ENCODE measurements at regions not wholly inside any gene's neighbourhood (a gene's known extent, or its start where the extent isn't known, plus 50 kb on each side); places are given as distances from the start of the nearest gene placed in this dataset.

DNA sequence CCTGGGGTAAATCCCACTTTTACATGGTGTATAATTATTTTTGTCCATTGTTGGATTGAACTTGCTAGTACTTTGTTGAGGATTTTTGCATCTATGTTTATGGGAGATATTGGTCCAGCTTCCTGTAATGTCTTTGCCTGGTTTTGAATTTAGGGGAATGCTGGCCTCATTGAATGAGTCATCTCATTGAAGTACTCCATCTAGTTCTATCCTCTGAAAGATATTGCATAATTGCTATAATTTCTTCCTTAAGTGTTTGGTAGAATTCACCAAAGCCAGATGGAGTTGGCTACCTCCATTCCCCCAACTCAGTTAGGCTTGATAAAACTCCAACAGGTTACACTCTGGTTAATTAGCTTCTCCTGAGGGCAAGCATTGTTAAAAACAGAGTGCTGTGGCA is 237.4 kb upstream of the TGFBR2 start:
- TF ChIP-seq, protein P1, sequence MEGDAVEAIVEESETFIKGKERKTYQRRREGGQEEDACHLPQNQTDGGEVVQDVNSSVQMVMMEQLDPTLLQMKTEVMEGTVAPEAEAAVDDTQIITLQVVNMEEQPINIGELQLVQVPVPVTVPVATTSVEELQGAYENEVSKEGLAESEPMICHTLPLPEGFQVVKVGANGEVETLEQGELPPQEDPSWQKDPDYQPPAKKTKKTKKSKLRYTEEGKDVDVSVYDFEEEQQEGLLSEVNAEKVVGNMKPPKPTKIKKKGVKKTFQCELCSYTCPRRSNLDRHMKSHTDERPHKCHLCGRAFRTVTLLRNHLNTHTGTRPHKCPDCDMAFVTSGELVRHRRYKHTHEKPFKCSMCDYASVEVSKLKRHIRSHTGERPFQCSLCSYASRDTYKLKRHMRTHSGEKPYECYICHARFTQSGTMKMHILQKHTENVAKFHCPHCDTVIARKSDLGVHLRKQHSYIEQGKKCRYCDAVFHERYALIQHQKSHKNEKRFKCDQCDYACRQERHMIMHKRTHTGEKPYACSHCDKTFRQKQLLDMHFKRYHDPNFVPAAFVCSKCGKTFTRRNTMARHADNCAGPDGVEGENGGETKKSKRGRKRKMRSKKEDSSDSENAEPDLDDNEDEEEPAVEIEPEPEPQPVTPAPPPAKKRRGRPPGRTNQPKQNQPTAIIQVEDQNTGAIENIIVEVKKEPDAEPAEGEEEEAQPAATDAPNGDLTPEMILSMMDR (IDR thresholded peaks at IDR 0.05; ENCODE audit: insufficient read depth, low read length, missing control alignments), result no peak
- DNase-seq (ENCODE audit: low read depth, low spot score), result no peak
- H3K4me3 ChIP-seq (ENCODE audit: low read depth, low read length), result no peak overlapping the region
- ChIA-PET POLR2A (no interaction called here), CTCF (interaction anchor here (1.7 kb wide), 1 partner anchor 324 kb away, joined by 5 read pairs; no protein-coding TSS in a partner anchor)

DNA sequence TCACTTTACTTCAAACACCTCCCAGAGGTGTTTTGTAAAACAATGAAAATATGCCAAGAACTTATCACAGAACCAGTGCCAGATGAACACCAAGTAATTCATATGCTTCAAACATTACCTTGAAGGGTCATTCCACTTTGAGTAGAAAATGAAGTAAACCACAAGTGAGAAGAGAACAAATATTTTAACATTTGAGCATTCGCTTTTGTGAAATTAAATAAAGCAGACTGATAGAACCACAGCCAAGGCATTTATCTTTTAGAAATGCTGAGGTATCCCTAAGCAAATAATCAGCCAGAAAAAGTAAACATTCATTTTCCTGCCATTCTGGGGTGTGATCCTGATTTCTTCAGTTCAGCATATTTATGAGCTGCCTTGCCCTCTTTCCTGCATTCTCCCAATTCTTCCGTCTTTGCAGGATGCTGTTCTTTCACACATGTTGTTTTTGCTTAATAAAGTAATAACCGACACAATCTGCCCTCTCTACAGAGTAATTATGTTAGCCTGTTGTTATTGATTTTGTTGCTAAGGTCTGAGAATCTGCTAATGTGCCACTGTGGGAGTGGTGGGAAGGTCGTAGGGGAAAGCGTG is 235.6 kb upstream of the TGFBR2 start:
- CTCF ChIA-PET, result no interaction called here
- TF ChIP-seq, protein P1 (IDR thresholded peaks at IDR 0.05; ENCODE audit: insufficient read depth, low read length, missing control alignments), result no peak
- POLR2A ChIA-PET, result no interaction called here
- no peak overlapping the region for H3K4me3 ChIP-seq (ENCODE audit: low read depth, low read length)
- DNase-seq (ENCODE audit: low read depth, low spot score), result peak; percentile 50

DNA sequence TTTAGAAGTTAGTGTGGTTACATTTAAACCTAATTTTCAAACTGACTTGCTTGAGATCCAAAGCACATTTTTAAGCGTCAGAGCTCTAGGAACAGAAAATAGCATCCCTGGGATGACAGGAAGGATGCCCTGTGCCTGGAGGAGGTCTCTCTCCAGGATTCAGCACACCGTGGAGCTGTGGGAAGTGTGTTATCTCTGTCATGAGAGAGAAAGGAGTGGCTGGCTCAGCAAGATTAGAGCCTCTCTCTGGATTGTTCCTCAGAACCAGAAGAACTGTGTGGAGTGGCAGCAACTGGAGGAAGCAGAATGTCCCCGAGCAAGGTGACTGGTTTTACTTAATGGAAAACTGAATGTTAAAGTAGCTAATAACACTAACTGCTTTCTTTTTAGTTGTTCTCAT is 233.6 kb upstream of the TGFBR2 start:
- POLR2A ChIA-PET, result no interaction called here
- no peak for DNase-seq (ENCODE audit: low read depth, low spot score)
- CTCF ChIA-PET, result no interaction called here
- TF ChIP-seq, protein P1 (IDR thresholded peaks at IDR 0.05; ENCODE audit: insufficient read depth, low read length, missing control alignments), result no peak
- no peak overlapping the region for H3K4me3 ChIP-seq (ENCODE audit: low read depth, low read length)

DNA sequence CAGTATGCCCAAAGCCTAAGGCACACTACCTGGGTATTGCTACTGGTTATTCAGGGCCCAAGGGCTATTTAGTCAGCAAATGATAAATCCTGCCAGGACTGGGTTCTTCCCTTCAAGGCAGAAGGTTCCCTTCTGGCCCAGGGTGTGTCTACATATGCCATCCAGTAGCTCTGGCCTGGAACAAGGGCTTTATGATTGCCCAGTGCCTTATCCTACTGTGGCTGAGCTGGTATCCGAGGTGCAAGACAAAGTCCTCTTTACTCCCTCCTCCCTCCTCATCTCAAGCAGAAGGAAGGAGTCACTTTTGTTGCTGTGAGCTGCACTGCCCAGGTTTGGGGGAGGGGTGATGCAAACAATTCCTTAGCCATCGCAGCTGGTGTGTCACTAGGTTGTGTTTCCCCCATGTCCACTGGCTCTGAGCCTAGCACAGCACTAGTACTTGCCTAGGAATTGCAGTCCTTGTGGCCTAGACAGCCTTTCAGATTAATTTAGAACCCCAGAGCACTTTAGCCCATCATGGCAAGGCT is 221.8 kb upstream of the TGFBR2 start:
- CTCF ChIA-PET, result no interaction called here
- TF ChIP-seq, protein P1 (IDR thresholded peaks at IDR 0.05; ENCODE audit: insufficient read depth, low read length, missing control alignments), result no peak
- H3K4me3 ChIP-seq (ENCODE audit: low read depth, low read length), result no peak overlapping the region
- DNase-seq (ENCODE audit: low read depth, low spot score), result no peak
- POLR2A ChIA-PET, result no interaction called here

DNA sequence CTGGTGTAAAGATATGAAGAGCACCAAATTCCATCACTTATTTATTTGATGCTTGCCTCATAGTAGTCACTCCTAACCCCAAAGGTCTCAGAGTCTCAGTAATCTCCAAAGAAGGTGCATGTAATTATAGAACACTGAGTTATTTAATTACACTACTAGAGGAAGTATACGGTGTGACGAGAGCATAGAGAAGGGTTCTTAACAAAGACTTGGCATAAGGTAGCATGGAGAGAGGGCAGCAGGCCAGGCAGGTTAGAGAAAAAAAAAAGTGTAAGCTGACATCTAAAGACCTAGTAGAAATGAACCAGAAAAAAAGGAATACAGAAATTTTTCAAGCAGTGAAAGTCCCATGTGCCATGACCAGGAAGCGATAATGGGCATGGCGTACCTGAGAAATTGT is 213.3 kb upstream of the TGFBR2 start:
- ChIA-PET POLR2A (no interaction called here), CTCF (no interaction called here)
- TF ChIP-seq, protein P1 (IDR thresholded peaks at IDR 0.05; ENCODE audit: insufficient read depth, low read length, missing control alignments), result no peak
- no peak for DNase-seq (ENCODE audit: low read depth, low spot score)
- no peak overlapping the region for H3K4me3 ChIP-seq (ENCODE audit: low read depth, low read length)

DNA sequence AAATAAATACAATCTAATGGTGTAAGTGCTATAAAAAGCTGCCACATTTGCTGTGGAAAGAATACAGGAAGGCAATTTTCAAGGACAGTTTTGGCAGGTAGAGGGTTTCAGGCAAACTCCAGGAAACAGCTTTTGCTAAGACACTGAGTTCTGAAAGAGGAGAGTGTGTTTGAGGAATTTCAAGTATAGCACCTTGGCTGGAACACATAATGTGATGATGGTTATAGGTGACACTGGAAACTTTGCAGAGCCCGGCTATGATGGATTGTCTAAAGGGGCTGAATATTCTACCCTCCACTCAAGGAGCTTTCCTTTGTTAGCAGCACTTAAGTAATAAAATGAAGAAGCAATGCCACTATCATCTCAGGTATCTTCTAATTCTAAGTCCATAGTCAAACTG is 209.4 kb upstream of the TGFBR2 start:
- ChIA-PET POLR2A (no interaction called here), CTCF (no interaction called here)
- H3K4me3 ChIP-seq (ENCODE audit: low read depth, low read length), result no peak overlapping the region
- no peak for DNase-seq (ENCODE audit: low read depth, low spot score)
- TF ChIP-seq, protein P1 (IDR thresholded peaks at IDR 0.05; ENCODE audit: insufficient read depth, low read length, missing control alignments), result no peak
